HFFc6 (cell line): ENCODE measurements at regions not wholly inside any gene's neighbourhood (a gene's known extent, or its start where the extent isn't known, plus 50 kb on each side); places are given as distances from the start of the nearest gene placed in this dataset.

Experiments used
- DNase-seq: peaks from one replicate; pipeline ENCODE4 v3.0.0-alpha.2; 2018
- H3K27ac Mint-ChIP-seq: 2 replicates; pipeline ENCODE4 v1.8.0; 2020; ENCODE audit warnings: mild to moderate bottlenecking, mixed read lengths
- H3K27me3 Mint-ChIP-seq: 2 replicates; pipeline ENCODE4 v1.8.0; 2021; ENCODE audit warnings: mild to moderate bottlenecking, moderate library complexity, mixed read lengths; ENCODE audit not compliant: insufficient read depth
- H3K36me3 Mint-ChIP-seq: 2 replicates; pipeline ENCODE4 v1.8.0; 2021; ENCODE audit warnings: low read depth, mixed read lengths
- H3K4me1 Mint-ChIP-seq: 2 replicates; pipeline ENCODE4 v1.8.0; 2020; ENCODE audit warnings: low read depth, mixed read lengths
- H3K4me3 Mint-ChIP-seq: 2 replicates; pipeline ENCODE4 v1.8.0; 2020; ENCODE audit warnings: mild to moderate bottlenecking, moderate library complexity, mixed read lengths
- H3K9me3 Mint-ChIP-seq: 2 replicates; pipeline ENCODE4 v1.8.0; 2020; ENCODE audit warnings: mild to moderate bottlenecking, mixed read lengths
- TF ChIP-seq, protein P1 (sequence below): fragments of 200-600 bp; sonication (generic); IDR thresholded peaks from 2 replicates; pipeline ENCODE4 v1.5.0; 2021; ENCODE audit warnings: antibody characterized with exemption, mild to moderate bottlenecking

DNA sequence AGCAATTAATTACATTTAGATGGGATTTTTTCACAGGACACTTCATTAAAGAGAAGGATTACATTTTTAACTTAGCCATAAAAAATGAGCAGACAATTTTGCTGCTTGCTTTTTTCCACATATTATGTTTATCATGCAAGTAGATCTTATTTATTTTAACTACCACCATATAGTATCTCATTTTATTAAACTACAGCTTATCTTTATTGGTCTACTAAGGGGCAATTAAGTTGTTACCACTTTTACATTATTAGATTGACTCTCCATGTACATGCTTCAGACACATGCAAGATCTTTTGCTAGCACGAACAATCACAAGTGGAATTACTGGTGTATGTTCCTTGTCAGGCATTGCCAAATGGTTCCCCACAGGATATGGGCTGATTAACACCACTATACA lies 99.8 kb upstream of the NFIA start:
- 0 out of 2 replicates have a peak, but pooled peaks cover 2% of the 10 kb centered on the region for H3K27me3 Mint-ChIP-seq

DNA sequence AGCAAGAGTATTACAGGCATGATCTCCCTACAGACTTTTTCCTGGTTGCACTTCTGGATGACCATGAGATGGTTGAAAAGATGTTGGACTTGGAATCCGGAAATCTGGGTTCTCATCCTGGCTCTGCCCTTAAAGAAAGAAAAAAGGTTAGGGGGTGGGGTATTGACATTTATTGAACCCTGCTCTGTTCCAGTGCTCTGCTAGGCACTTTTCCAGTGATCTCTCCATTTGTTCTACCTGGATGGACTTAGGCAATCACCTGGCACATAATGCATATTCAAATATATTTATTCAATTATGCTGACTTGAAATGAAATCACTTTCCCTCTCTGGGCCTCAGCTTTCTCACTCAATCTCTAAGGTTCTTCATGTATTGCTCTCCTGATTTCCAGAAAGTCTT lies 101.0 kb upstream of the NFIA start:
- Mint-ChIP-seq H3K9me3 (no peaks in the 10 kb centered on the region), H3K4me1 (peaks cover 29% of the 10 kb centered on the region), H3K4me3 (no peak overlapping the region), H3K27me3 (0 out of 2 replicates have a peak, but pooled peaks cover 2% of the 10 kb centered on the region), H3K27ac (no peak overlapping the region), H3K36me3 (no peaks in the 10 kb centered on the region)
- TF ChIP-seq, protein P1, sequence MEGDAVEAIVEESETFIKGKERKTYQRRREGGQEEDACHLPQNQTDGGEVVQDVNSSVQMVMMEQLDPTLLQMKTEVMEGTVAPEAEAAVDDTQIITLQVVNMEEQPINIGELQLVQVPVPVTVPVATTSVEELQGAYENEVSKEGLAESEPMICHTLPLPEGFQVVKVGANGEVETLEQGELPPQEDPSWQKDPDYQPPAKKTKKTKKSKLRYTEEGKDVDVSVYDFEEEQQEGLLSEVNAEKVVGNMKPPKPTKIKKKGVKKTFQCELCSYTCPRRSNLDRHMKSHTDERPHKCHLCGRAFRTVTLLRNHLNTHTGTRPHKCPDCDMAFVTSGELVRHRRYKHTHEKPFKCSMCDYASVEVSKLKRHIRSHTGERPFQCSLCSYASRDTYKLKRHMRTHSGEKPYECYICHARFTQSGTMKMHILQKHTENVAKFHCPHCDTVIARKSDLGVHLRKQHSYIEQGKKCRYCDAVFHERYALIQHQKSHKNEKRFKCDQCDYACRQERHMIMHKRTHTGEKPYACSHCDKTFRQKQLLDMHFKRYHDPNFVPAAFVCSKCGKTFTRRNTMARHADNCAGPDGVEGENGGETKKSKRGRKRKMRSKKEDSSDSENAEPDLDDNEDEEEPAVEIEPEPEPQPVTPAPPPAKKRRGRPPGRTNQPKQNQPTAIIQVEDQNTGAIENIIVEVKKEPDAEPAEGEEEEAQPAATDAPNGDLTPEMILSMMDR = no peak
- no peak for DNase-seq

More for the DNA sequence above, 99.8 kb upstream of the NFIA start:
- H3K4me3 Mint-ChIP-seq = no peak overlapping the region
- no peak overlapping the region for H3K27ac Mint-ChIP-seq
- DNase-seq = no peak
- H3K4me1 Mint-ChIP-seq = peaks cover 22% of the 10 kb centered on the region
- no peaks in the 10 kb centered on the region for H3K9me3 Mint-ChIP-seq
- H3K36me3 Mint-ChIP-seq = no peaks in the 10 kb centered on the region
- TF ChIP-seq, protein P1 = no peak

DNA sequence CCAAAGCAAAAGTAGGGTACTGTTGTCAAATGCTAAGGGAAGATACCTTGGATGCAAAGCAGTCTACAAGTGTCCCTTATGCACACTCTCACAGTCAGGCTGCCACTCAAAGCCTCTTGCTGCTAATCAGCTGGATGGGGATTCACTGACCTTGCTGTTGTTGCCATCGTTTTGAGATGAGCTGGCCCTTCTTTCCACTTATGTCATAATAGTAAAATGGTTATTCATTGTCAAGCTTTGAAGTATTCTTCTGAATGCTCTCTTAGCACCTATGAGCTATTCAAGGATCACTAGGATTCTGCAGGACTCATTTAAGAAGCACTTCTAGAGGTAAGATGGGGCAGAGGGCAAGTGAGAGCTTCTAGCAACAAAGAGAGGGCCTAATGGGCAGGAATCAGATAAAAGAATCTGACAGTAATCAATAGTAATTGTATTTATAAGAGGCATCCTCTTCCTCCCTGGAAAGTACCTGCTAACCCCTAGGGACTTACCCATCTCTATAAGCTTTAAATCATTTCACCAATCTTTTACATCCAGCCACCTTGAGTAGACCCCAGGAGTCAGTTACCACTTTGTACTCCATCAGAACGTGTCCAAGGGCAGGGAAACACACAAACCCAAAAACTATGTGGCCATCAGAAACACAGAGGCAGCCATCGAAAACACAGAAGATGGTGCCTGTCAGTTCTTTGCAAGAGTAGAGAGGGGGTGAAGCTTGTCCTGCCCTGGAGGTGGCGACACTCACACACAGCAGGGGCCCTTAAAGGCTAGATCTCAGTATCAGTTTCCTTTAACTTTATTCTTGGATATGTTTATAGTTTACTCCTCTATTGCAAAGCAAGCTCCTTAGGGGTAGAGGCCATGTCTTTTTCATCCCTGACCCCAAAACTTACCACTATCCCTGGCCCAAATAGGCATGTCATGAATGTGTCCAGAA lies 103.7 kb upstream of the NFIA start:
- Mint-ChIP-seq H3K9me3 (no peaks in the 10 kb centered on the region), H3K27ac (no peak overlapping the region), H3K4me3 (no peak overlapping the region), H3K27me3 (0 out of 2 replicates have a peak, but pooled peaks cover 2% of the 10 kb centered on the region), H3K36me3 (no peaks in the 10 kb centered on the region), H3K4me1 (peaks cover 19% of the 10 kb centered on the region)
- DNase-seq = peak; percentile 43
- TF ChIP-seq, protein P1 = peak; percentile 77

DNA sequence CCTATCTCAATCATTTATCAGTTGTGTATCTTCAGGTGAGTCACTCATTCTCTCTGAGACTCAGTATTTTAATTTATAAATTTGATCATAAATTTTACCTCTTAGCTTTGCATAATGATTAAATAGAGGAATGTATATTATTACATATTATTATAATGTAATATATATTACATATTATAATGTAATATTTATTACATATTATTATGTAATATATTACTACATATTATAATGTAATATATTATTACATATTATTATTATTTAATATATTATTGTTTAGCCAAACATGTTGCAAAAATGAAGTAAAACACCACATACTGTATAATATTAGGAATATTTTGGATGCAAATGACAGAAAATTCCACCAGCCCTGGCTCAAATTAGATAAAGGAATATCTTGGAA lies 104.7 kb upstream of the NFIA start:
- H3K27me3 Mint-ChIP-seq = no peaks in the 10 kb centered on the region
- H3K4me3 Mint-ChIP-seq = no peak overlapping the region
- H3K36me3 Mint-ChIP-seq = no peaks in the 10 kb centered on the region
- TF ChIP-seq, protein P1 = no peak
- H3K4me1 Mint-ChIP-seq = peaks cover 24% of the 10 kb centered on the region
- no peak for DNase-seq
- no peak overlapping the region for H3K27ac Mint-ChIP-seq
- H3K9me3 Mint-ChIP-seq = no peaks in the 10 kb centered on the region

DNA sequence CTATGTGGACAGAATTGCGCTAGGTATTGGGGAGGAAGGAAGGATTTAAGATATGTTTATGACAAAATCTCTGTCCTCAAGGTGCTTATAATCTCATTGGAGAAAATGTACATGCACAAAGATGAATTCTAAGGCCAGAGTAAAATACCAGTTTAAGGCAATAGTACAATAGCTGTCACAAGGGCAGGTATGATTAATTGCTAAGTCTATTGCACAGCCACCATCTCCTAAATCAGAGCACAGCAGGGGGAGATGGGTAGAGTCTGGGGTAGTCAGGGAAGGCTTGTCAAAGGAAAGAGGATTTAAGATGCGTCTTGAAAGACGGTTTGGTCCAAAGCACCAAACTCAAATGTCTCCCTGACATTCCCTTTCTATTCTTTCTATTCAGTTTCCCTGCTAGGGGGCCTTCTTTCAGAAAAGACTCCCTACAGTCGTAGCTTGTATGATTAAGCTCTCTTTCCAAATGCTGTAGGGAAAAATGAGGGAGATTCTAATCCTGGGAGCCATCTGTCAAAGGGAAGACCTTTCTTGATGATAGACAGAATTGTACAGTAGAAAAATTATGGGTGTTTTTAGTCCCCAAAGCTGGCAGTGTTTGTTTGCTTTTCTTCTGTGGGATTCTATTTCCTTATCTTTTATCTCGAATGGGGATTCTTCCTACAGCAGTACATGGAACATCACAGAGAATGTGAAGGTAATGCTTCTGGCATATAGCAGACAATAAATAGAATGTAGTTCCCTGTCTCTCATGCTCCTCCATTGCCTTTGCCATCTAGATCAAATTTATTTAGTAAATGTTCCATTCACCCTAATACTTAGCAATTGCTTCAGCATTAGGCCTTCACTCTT lies 107.6 kb upstream of the NFIA start:
- peaks cover 42% of the 10 kb centered on the region for H3K4me1 Mint-ChIP-seq
- DNase-seq = no peak
- no peaks in the 10 kb centered on the region for H3K36me3 Mint-ChIP-seq
- no peaks in the 10 kb centered on the region for H3K9me3 Mint-ChIP-seq
- H3K27ac Mint-ChIP-seq = no peak overlapping the region
- no peak overlapping the region for H3K4me3 Mint-ChIP-seq
- H3K27me3 Mint-ChIP-seq = peaks cover 3% of the 10 kb centered on the region; the same call in 1 of the 2 replicates
- TF ChIP-seq, protein P1 = no peak
